ENCODE measurements at regions not wholly inside any gene's neighbourhood (a gene's known extent, or its start where the extent isn't known, plus 50 kb on each side); places are given as distances from the start of the nearest gene placed in this dataset.

- TF ChIP-seq CTCF (IDR thresholded peaks at IDR 0.05 in 8 of 11, conservative IDR thresholded peaks at IDR 0.05 in 3 of 11), result no peak
- no peak for TF ChIP-seq POLR2AphosphoS5 (IDR thresholded peaks at IDR 0.05)
Measured at GRCh38 chr2:180562378-180562777, 418.0 kb upstream of the UBE2E3 start.

All from spleen (tissue), 7 donors.